Astrocyte of the spinal cord (primary cell): ENCODE measurements at regions not wholly inside any gene's neighbourhood (a gene's known extent, or its start where the extent isn't known, plus 50 kb on each side); places are given as distances from the start of the nearest gene placed in this dataset.
"Not testable (repeated sequence)": the region's sequence is repeated elsewhere in the genome, so short reads cannot be mapped to it uniquely, and the experiment has no call there.

Experiments used
- DNase-seq: peaks from one replicate; pipeline ENCODE4 v3.0.0; 2011; ENCODE audit warnings: low read depth, low spot score
- H3K4me3 ChIP-seq: 2 replicates; pipeline ENCODE4 v1.5.1; 2011; ENCODE audit warnings: low read depth, mild to moderate bottlenecking, low read length, moderate library complexity
- CTCF ChIP-seq: IDR thresholded peaks from 2 replicates; pipeline ENCODE4 v1.5.1; 2012; ENCODE audit warnings: low read depth, mild to moderate bottlenecking, low read length, inconsistent platforms
- in situ Hi-C: cut with HindIII; loops from 2 replicates; pipeline ENCODE4 v1.10.0; 2017; ENCODE audit warnings: low sequenced_read_pairs

GRCh38 chr14:104478656-104479055 lies 100.9 kb upstream of the C14orf180 start:
- DNase-seq, result no peak
- in situ Hi-C loops, result no loop called here
- no peak for TF ChIP-seq CTCF
- H3K4me3 ChIP-seq, result no peak overlapping the region

GRCh38 chr14:104479901-104480300 lies 99.7 kb upstream of the C14orf180 start:
- in situ Hi-C loops, result no loop called here
- no peak overlapping the region for H3K4me3 ChIP-seq
- no peak for TF ChIP-seq CTCF
- DNase-seq, result no peak

GRCh38 chr14:104481323-104481722 lies 98.2 kb upstream of the C14orf180 start:
- DNase-seq, result no peak
- H3K4me3 ChIP-seq, result no peak overlapping the region
- TF ChIP-seq CTCF, result no peak
- in situ Hi-C loops, result no loop called here

- H3K4me3 ChIP-seq, DNase-seq, in situ Hi-C loops: not testable (repeated sequence)
Observed at GRCh38 chr14:104482017-104482416, 97.5 kb upstream of the C14orf180 start.

GRCh38 chr14:104486222-104486923 lies 93.2 kb upstream of the C14orf180 start:
- no peak overlapping the region for H3K4me3 ChIP-seq
- DNase-seq, result no peak
- no peak for TF ChIP-seq CTCF
- in situ Hi-C loops, result no loop called here

- no peak overlapping the region for H3K4me3 ChIP-seq
- no peak for DNase-seq
- in situ Hi-C loops, result no loop called here
- TF ChIP-seq CTCF, result no peak
Observed at GRCh38 chr14:104494483-104494882, 85.1 kb upstream of the C14orf180 start.

GRCh38 chr14:104496095-104496494 lies 83.5 kb upstream of the C14orf180 start:
- in situ Hi-C loops, result no loop called here
- TF ChIP-seq CTCF, result no peak
- no peak for DNase-seq
- H3K4me3 ChIP-seq, result no peak overlapping the region
